ENCODE measurements at regions not wholly inside any gene's neighbourhood (a gene's known extent, or its start where the extent isn't known, plus 50 kb on each side); places are given as distances from the start of the nearest gene placed in this dataset.
A peak's percentile ranks its signal among the peaks of the same experiment; 100 is the strongest.

- Mint-ChIP-seq H3K4me3 (ENCODE audit: unreplicated experiment) (no peak overlapping the region), H3K9me3 (ENCODE audit: unreplicated experiment) (no peaks in the 10 kb centered on the region), H3K4me1 (ENCODE audit: insufficient read depth, unreplicated experiment) (no peaks in the 10 kb centered on the region), H3K36me3 (ENCODE audit: insufficient read depth, unreplicated experiment) (no peaks in the 10 kb centered on the region), H3K27ac (ENCODE audit: low read depth, unreplicated experiment) (no peak overlapping the region), H3K27me3 (ENCODE audit: insufficient read depth, unreplicated experiment) (no peaks in the 10 kb centered on the region)
- ChIA-PET POLR2A (no interaction called here), CTCF (interaction anchor here (0.7 kb wide), 1 partner anchor 18 kb away, joined by 3 read pairs; no protein-coding TSS in a partner anchor)
- TF ChIP-seq CTCF (IDR thresholded peaks at IDR 0.05; ENCODE audit: unreplicated experiment): no peak
- DNase-seq (ENCODE audit: unreplicated experiment): no peak
- intact Hi-C loops (cut with micrococcal nuclease): no loop called here
- no TSS peak for BruUV-seq (replicated peaks)
These were observed 81.1 kb downstream of the MAT2B start for GRCh38 chr5:163586531-163586956.

- intact Hi-C loops (cut with micrococcal nuclease): no loop called here
- ChIA-PET POLR2A (no interaction called here), CTCF (interaction anchor here (0.6 to 1.5 kb wide), 3 partner anchors 15 to 671 kb away, joined by 3 read pairs; no protein-coding TSS in a partner anchor)
- Mint-ChIP-seq H3K27ac (ENCODE audit: low read depth, unreplicated experiment) (no peak overlapping the region), H3K9me3 (ENCODE audit: unreplicated experiment) (no peaks in the 10 kb centered on the region), H3K36me3 (ENCODE audit: insufficient read depth, unreplicated experiment) (no peaks in the 10 kb centered on the region), H3K27me3 (ENCODE audit: insufficient read depth, unreplicated experiment) (no peaks in the 10 kb centered on the region), H3K4me1 (ENCODE audit: insufficient read depth, unreplicated experiment) (no peaks in the 10 kb centered on the region), H3K4me3 (ENCODE audit: unreplicated experiment) (no peak overlapping the region)
- no TSS peak for BruUV-seq (replicated peaks)
- no peak for TF ChIP-seq CTCF (IDR thresholded peaks at IDR 0.05; ENCODE audit: unreplicated experiment)
- no peak for DNase-seq (ENCODE audit: unreplicated experiment)
These were observed 89.5 kb downstream of the MAT2B start for GRCh38 chr5:163594951-163595350.

- Mint-ChIP-seq H3K4me1 (ENCODE audit: insufficient read depth, unreplicated experiment) (no peaks in the 10 kb centered on the region), H3K27me3 (ENCODE audit: insufficient read depth, unreplicated experiment) (no peaks in the 10 kb centered on the region), H3K27ac (ENCODE audit: low read depth, unreplicated experiment) (no peak overlapping the region), H3K36me3 (ENCODE audit: insufficient read depth, unreplicated experiment) (no peaks in the 10 kb centered on the region), H3K4me3 (ENCODE audit: unreplicated experiment) (no peak overlapping the region), H3K9me3 (ENCODE audit: unreplicated experiment) (no peaks in the 10 kb centered on the region)
- POLR2A ChIA-PET: no interaction called here
- no TSS peak for BruUV-seq (replicated peaks)
- CTCF ChIA-PET: interaction anchor here (0.6 to 1.5 kb wide), 4 partner anchors 16 to 976 kb away, joined by 3 to 4 read pairs (median 3); no protein-coding TSS in a partner anchor
- peak; percentile 13 for DNase-seq (ENCODE audit: unreplicated experiment)
- TF ChIP-seq CTCF (IDR thresholded peaks at IDR 0.05; ENCODE audit: unreplicated experiment): no peak
- intact Hi-C loops (cut with micrococcal nuclease): no loop called here
These were observed 90.7 kb downstream of the MAT2B start for GRCh38 chr5:163595932-163596607.

GRCh38 chr5:163596608-163597315, 91.3 kb downstream of the MAT2B start:
- intact Hi-C loops (cut with micrococcal nuclease): no loop called here
- ChIA-PET POLR2A (no interaction called here), CTCF (no interaction called here)
- Mint-ChIP-seq H3K27ac (ENCODE audit: low read depth, unreplicated experiment) (no peak overlapping the region), H3K4me1 (ENCODE audit: insufficient read depth, unreplicated experiment) (no peaks in the 10 kb centered on the region), H3K9me3 (ENCODE audit: unreplicated experiment) (no peaks in the 10 kb centered on the region), H3K36me3 (ENCODE audit: insufficient read depth, unreplicated experiment) (no peaks in the 10 kb centered on the region), H3K27me3 (ENCODE audit: insufficient read depth, unreplicated experiment) (no peaks in the 10 kb centered on the region), H3K4me3 (ENCODE audit: unreplicated experiment) (no peak overlapping the region)
- no peak for DNase-seq (ENCODE audit: unreplicated experiment)
- TF ChIP-seq CTCF (IDR thresholded peaks at IDR 0.05; ENCODE audit: unreplicated experiment): no peak
- BruUV-seq (replicated peaks): no TSS peak

Data from MCF 10A (cell line).